Trophoblast cell (in vitro differentiated cells and primary cell): ENCODE measurements at regions not wholly inside any gene's neighbourhood (a gene's known extent, or its start where the extent isn't known, plus 50 kb on each side); places are given as distances from the start of the nearest gene placed in this dataset.
A peak's percentile ranks its signal among the peaks of the same experiment; 100 is the strongest.

Source experiments
- DNase-seq, 2 donors: peaks; one replicate each; pipeline ENCODE4 v3.0.0-alpha.2; 2016
- H2AFZ ChIP-seq: 2 replicates; pipeline ENCODE4 v1.6.1; 2013; ENCODE audit warnings: low read length, moderate library complexity, mild to moderate bottlenecking; ENCODE audit not compliant: insufficient read depth, poor library complexity
- H2AK5ac ChIP-seq: 2 replicates; pipeline ENCODE4 v1.6.1; 2013; ENCODE audit warnings: mild to moderate bottlenecking, low read length
- H2BK120ac ChIP-seq: 2 replicates; pipeline ENCODE4 v1.6.1; 2013; ENCODE audit warnings: low read length, mild to moderate bottlenecking, moderate library complexity; ENCODE audit not compliant: insufficient read depth, poor library complexity
- H2BK12ac ChIP-seq: 2 replicates; pipeline ENCODE4 v1.6.1; 2013; ENCODE audit warnings: mild to moderate bottlenecking, low read length, moderate library complexity
- H2BK5ac ChIP-seq: 2 replicates; pipeline ENCODE4 v1.6.1; 2013; ENCODE audit warnings: low read length, low read depth, moderate library complexity, mild to moderate bottlenecking; ENCODE audit not compliant: poor library complexity
- H3K14ac ChIP-seq: 2 replicates; pipeline ENCODE4 v1.6.1; 2013; ENCODE audit warnings: mild to moderate bottlenecking, low read length
- H3K18ac ChIP-seq: 2 replicates; pipeline ENCODE4 v1.6.1; 2013; ENCODE audit warnings: mild to moderate bottlenecking, low read length
- H3K23ac ChIP-seq: 2 replicates; pipeline ENCODE4 v1.6.1; 2013; ENCODE audit warnings: low read length
- H3K27ac ChIP-seq: 2 replicates; pipeline ENCODE4 v1.5.1; 2013; ENCODE audit warnings: low read depth, mild to moderate bottlenecking, inconsistent platforms, low read length, moderate library complexity
- H3K27me3 ChIP-seq: 2 replicates; pipeline ENCODE4 v1.6.1; 2013; ENCODE audit warnings: inconsistent platforms, mild to moderate bottlenecking, low read length, moderate library complexity; ENCODE audit not compliant: insufficient read depth
- H3K36me3 ChIP-seq, 2 experiments: 1 replicate in 1 of 2; 2 replicates in 1 of 2; pipeline ENCODE4 v1.6.1; 2013; ENCODE audit warnings: low read length in 2 of 2, mild to moderate bottlenecking in 2 of 2, moderate library complexity in 1 of 2; ENCODE audit not compliant: insufficient read depth in 2 of 2, control insufficient read depth in 1 of 2
- H3K4ac ChIP-seq: 2 replicates; pipeline ENCODE4 v1.6.1; 2013; ENCODE audit warnings: low read depth, mild to moderate bottlenecking, low read length, moderate library complexity
- H3K4me1 ChIP-seq, 2 experiments: 1 replicate in 1 of 2; 2 replicates in 1 of 2; pipeline ENCODE4 v1.6.1; 2013; ENCODE audit warnings: low read length in 2 of 2, mild to moderate bottlenecking in 2 of 2, moderate library complexity in 1 of 2; ENCODE audit not compliant: insufficient read depth in 2 of 2, control insufficient read depth in 1 of 2
- H3K4me2 ChIP-seq: 2 replicates; pipeline ENCODE4 v1.6.1; 2013; ENCODE audit warnings: inconsistent platforms, mild to moderate bottlenecking, low read length, moderate library complexity
- H3K4me3 ChIP-seq: 2 replicates; pipeline ENCODE4 v1.5.1; 2013; ENCODE audit warnings: mild to moderate bottlenecking, low read depth, low read length, inconsistent platforms
- H3K79me1 ChIP-seq: one replicate; pipeline ENCODE4 v1.6.1; 2013; ENCODE audit warnings: low read length
- H3K79me2 ChIP-seq: 2 replicates; pipeline ENCODE4 v1.6.1; 2013; ENCODE audit warnings: low read length, mild to moderate bottlenecking; ENCODE audit not compliant: control insufficient read depth, insufficient read depth, poor library complexity
- H3K9ac ChIP-seq: 2 replicates; pipeline ENCODE4 v1.6.1; 2013; ENCODE audit warnings: mild to moderate bottlenecking, low read length
- H3K9me3 ChIP-seq: 2 replicates; pipeline ENCODE4 v1.6.1; 2013; ENCODE audit warnings: low read depth, mild to moderate bottlenecking, control low read depth, inconsistent platforms, low read length; ENCODE audit not compliant: insufficient read depth
- H4K12ac ChIP-seq: 2 replicates; pipeline ENCODE4 v1.6.1; 2013; ENCODE audit warnings: low read depth, mild to moderate bottlenecking, low read length, moderate library complexity
- H4K8ac ChIP-seq: 2 replicates; pipeline ENCODE4 v1.6.1; 2013; ENCODE audit warnings: low read depth, mild to moderate bottlenecking, low read length, moderate library complexity
- H4K91ac ChIP-seq: one replicate; pipeline ENCODE4 v1.6.1; 2013; ENCODE audit warnings: low read depth, mild to moderate bottlenecking, low read length, moderate library complexity
- WGBS: extraction: QIAGEN DNeasy Blood & Tissue Kit; methylation state at CpG from one replicate; pipeline ENCODE4 v1.1.7; 2013; ENCODE audit warnings: missing lambda C conversion rate; ENCODE audit not compliant: insufficient read length, insufficient coverage; ENCODE audit errors: extremely low coverage; 5-methylcytosine and 5-hydroxymethylcytosine counted together

DNA sequence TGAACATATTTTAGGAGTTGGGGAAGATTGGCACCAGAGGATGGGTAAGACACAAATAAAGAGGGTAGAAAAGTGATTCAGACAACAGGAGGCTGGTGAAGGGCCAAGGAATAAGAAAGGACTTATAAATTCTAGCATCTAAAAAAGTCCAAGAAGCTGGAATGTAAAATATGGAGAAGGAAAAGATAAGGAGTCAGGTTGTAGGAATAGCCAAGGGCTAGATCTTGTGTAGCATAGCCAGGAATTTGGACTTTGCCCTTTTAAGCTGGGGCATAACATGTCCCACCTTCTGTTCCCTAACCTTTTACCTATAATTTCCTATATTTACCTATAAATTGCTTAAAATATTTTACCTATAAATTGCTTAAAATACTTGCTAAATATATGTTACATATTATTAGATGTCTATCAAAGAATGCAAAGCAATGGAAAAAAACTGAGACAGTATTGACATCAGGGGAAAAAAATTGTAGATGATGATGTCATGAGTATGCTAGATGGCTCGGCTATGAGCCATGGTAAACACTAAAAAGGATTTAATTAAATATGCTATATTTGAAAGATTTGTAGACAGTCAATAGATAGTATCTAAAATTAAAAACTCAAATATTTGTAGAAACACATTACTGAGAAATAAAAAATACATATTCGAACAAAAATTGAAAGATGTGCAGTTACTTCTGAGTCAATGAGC is 99.7 kb upstream of the PLEKHG7 start:
- H3K4ac ChIP-seq, result no peak overlapping the region
- H2BK120ac ChIP-seq, result peak overlapping the region; percentile 29
- no peak overlapping the region for H3K23ac ChIP-seq
- no peak overlapping the region for H2BK5ac ChIP-seq
- H3K18ac ChIP-seq, result no peak overlapping the region
- peaks cover 5% of the 10 kb centered on the region for H3K9me3 ChIP-seq
- DNase-seq, result peak; percentile 51 to 85
- H2AK5ac ChIP-seq, result no peak overlapping the region
- no CpG with 5 or more reads among the region's 2 CpGs for WGBS
- peaks cover 4% of the 10 kb centered on the region for H3K79me1 ChIP-seq
- H3K36me3 ChIP-seq, result peaks cover 2 to 3% of the 10 kb centered on the region in 2 experiments
- no peak overlapping the region for H3K4me3 ChIP-seq
- H3K27me3 ChIP-seq, result no peaks in the 10 kb centered on the region
- no peak overlapping the region for H3K4me2 ChIP-seq
- H4K12ac ChIP-seq, result no peak overlapping the region
- no peak overlapping the region for H3K9ac ChIP-seq
- H2BK12ac ChIP-seq, result no peak overlapping the region
- no peak overlapping the region for H3K14ac ChIP-seq
- H4K8ac ChIP-seq, result no peak overlapping the region
- no peak overlapping the region for H4K91ac ChIP-seq
- no peak overlapping the region for H3K27ac ChIP-seq
- H2AFZ ChIP-seq, result no peak overlapping the region
- no peaks in the 10 kb centered on the region for H3K79me2 ChIP-seq
- H3K4me1 ChIP-seq, result no peaks in the 10 kb centered on the region

DNA sequence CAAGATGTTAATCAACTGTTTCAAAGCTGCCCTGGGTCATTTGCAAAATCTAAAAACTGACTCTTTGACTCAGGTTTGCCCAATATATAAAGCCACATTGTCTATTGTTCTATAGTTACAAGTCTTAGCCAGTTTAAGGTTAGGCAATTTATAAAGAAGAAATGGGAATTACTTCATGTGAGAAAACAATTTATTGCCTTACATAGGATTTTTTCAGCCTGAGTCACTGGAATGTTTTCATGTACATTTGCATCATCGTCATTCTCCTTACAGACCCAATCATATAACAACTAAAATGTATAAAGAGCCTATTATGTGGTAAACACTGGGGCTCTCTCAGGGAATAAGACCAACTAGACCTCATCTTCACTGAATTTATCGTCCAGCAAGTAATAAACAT is 100.3 kb upstream of the PLEKHG7 start:
- no peak overlapping the region for H3K14ac ChIP-seq
- H3K79me1 ChIP-seq, result peaks cover 4% of the 10 kb centered on the region
- no peak overlapping the region for H3K4me3 ChIP-seq
- WGBS, result no CpG with 5 or more reads among the region's 2 CpGs
- H3K18ac ChIP-seq, result no peak overlapping the region
- H3K4me1 ChIP-seq, result no peaks in the 10 kb centered on the region
- DNase-seq, result peak; percentile 27 to 82
- H2AK5ac ChIP-seq, result no peak overlapping the region
- no peak overlapping the region for H4K12ac ChIP-seq
- no peaks in the 10 kb centered on the region for H3K79me2 ChIP-seq
- H3K4me2 ChIP-seq, result no peak overlapping the region
- H3K4ac ChIP-seq, result no peak overlapping the region
- no peak overlapping the region for H3K9ac ChIP-seq
- H2BK5ac ChIP-seq, result no peak overlapping the region
- H3K9me3 ChIP-seq, result peaks cover 5% of the 10 kb centered on the region
- H2BK120ac ChIP-seq, result peak overlapping the region; percentile 29
- no peak overlapping the region for H2BK12ac ChIP-seq
- no peak overlapping the region for H3K23ac ChIP-seq
- H2AFZ ChIP-seq, result no peak overlapping the region
- no peak overlapping the region for H4K91ac ChIP-seq
- no peaks in the 10 kb centered on the region for H3K27me3 ChIP-seq
- H3K27ac ChIP-seq, result no peak overlapping the region
- peaks cover 2 to 3% of the 10 kb centered on the region in 2 experiments for H3K36me3 ChIP-seq
- H4K8ac ChIP-seq, result no peak overlapping the region

DNA sequence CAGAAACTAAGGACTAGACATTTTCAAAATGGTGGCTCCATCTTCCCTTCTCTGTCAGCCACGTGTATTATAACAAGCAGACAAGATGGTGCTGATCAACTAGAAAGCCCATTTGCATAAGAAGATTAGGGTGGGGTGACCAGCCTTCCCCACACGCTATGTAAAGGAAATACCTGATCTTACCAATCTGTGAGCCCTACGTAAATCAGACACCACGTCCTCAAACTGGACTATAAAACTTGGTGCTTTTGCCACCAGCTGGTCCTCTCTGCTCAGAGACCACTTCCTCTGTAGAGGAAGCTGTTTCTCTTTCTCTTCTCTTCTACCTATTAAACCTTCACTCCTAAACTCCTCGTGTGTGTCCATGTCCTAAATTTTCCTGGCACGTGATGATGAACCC is 101.1 kb upstream of the PLEKHG7 start:
- Histone ChIP-seq H3K27me3 (no peaks in the 10 kb centered on the region), H3K79me2 (no peaks in the 10 kb centered on the region), H2BK120ac (peak overlapping the region; percentile 6), H3K27ac (no peak overlapping the region), H3K4me3 (no peak overlapping the region), H4K8ac (no peak overlapping the region), H3K18ac (no peak overlapping the region), H4K91ac (peak overlapping the region; percentile 45), H2AFZ (no peak overlapping the region), H2BK5ac (peak overlapping the region; percentile 11), H3K4ac (no peak overlapping the region), H3K14ac (peak overlapping the region; percentile 28), H2BK12ac (peak overlapping the region; percentile 90), H3K23ac (no peak overlapping the region), H2AK5ac (peak overlapping the region; percentile 26), H3K36me3 (peaks cover 2 to 3% of the 10 kb centered on the region in 2 experiments), H3K79me1 (peaks cover 4% of the 10 kb centered on the region), H3K4me1 (no peaks in the 10 kb centered on the region), H3K9me3 (peaks cover 5% of the 10 kb centered on the region), H4K12ac (no peak overlapping the region), H3K9ac (no peak overlapping the region), H3K4me2 (no peak overlapping the region)
- no CpG with 5 or more reads among the region's 6 CpGs for WGBS
- DNase-seq, result no peak

DNA sequence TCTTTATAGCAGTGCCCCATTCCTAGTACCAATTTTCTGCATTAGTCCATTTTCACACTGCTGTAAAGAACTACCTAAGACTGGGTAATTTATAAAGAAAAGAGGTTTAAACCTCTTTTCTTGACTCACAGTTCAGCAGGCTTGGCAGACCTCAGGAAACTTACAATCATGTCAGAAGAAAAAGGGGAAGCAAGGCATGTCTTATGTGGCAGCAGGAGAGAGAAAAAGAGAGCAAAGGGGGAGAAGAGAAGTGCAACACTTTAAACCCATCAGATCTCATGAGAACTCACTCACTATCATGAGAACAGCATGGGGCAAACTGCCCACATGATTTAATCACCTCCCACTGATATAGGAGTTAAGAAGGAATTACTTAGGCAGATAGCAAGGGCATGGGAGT is 101.6 kb upstream of the PLEKHG7 start:
- H4K8ac ChIP-seq, result no peak overlapping the region
- no peak for DNase-seq
- H3K79me2 ChIP-seq, result no peaks in the 10 kb centered on the region
- H3K4ac ChIP-seq, result no peak overlapping the region
- no peak overlapping the region for H3K9ac ChIP-seq
- H2AFZ ChIP-seq, result no peak overlapping the region
- H2BK120ac ChIP-seq, result no peak overlapping the region
- H2AK5ac ChIP-seq, result no peak overlapping the region
- no peak overlapping the region for H3K14ac ChIP-seq
- H3K18ac ChIP-seq, result no peak overlapping the region
- no peak overlapping the region for H4K91ac ChIP-seq
- peaks cover 5% of the 10 kb centered on the region for H3K9me3 ChIP-seq
- H2BK5ac ChIP-seq, result no peak overlapping the region
- no peak overlapping the region for H3K4me2 ChIP-seq
- no peak overlapping the region for H3K27ac ChIP-seq
- H4K12ac ChIP-seq, result no peak overlapping the region
- H3K27me3 ChIP-seq, result no peaks in the 10 kb centered on the region
- no peak overlapping the region for H3K4me3 ChIP-seq
- H3K4me1 ChIP-seq, result no peaks in the 10 kb centered on the region
- no peak overlapping the region for H3K23ac ChIP-seq
- H2BK12ac ChIP-seq, result no peak overlapping the region
- H3K36me3 ChIP-seq, result peaks cover 2 to 3% of the 10 kb centered on the region in 2 experiments
- H3K79me1 ChIP-seq, result peaks cover 4% of the 10 kb centered on the region
